Erythroblast (primary cell): ENCODE measurements at regions not wholly inside any gene's neighbourhood (a gene's known extent, or its start where the extent isn't known, plus 50 kb on each side); places are given as distances from the start of the nearest gene placed in this dataset.
"Not testable (repeated sequence)": the region's sequence is repeated elsewhere in the genome, so short reads cannot be mapped to it uniquely, and the experiment has no call there.

ENCODE experiments used
- DNase-seq, 2 experiments: peaks; one replicate each; lab custom pipeline; 2025; lab: John Stamatoyannopoulos, UW
- GATA1 ChIP-seq: IDR thresholded peaks from 2 replicates; pipeline ENCODE4 v1.6.1; 2011; ENCODE audit warnings: low read depth, mild to moderate bottlenecking, control low read depth, low read length, moderate library complexity
- POLR2A ChIP-seq: IDR thresholded peaks from 2 replicates; pipeline ENCODE4 v1.6.1; 2011; ENCODE audit warnings: mild to moderate bottlenecking, low read length

DNA sequence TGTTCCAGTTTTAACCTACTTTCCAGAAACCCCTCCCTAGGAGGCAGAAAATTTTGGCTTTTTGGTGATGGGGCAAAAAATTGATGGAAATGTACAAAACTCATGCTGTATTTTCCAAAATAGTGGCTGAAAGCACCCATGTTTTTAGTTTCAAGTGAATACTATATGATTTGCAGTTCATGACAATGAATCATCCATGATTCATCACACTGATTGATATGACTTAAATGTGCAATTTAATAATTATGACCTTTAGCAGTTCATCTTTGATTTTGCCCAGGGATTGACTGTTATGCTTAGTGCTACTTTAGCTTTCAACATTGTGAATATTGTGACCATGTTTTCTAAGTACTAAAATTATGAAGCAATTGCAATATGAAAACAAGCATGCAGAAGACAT is 478.7 kb downstream of the HTR1B start:
- DNase-seq, result no peak
- no peak for TF ChIP-seq POLR2A
- TF ChIP-seq GATA1, result no peak

DNA sequence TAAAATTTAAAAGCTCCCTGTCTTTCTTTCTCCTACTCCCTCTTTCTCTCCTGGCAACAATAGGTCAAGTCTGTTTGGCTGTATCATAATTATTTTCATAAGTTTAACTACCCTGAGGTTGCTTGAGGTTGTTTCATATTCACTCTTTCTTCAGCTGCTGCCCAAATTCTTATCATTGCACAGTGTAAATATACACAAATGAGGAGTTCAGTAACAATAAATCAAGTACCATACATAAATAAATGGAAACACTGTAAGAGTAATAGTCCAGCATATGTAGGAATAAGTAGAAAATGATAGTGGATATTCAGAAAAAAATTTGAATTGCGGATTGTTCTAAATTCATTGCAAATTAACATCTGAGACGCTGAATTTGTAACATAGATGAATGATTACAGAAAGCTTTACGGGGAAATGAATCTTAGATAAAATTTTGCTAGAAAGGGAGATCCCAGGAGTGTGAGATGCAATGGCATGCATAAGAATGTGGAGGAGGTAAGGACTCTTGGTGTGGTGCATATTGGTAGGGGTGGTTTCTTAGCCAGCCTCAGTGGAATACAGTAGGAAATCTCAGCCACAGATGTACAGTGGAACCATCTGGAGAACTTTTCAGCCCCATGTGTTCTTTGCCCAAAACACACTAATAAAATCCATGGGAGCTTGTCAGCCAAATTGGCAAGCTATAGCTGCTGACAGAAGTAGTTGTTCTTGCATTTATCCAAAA is 480.7 kb downstream of the HTR1B start:
- TF ChIP-seq POLR2A (no peak), GATA1 (no peak)
- DNase-seq, result no peak

DNA sequence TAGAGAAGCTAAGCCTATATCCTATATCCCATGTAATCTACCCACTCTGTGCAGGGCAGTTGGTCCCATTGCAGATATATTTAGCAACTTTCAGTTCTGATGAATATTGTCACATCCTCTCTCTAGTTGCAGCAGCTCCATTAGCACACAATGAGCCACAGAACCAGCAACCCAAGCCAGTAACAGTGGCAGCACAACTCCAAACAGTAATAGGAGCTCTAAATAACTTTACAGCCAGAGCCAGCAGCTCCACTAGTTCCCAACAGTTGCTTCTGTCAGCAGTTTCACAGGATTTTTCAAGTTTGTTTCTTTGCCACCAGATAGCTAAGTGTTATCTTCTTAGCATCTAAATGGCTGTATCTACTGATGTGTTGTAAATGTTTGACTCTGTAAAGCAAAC is 490.8 kb downstream of the HTR1B start:
- TF ChIP-seq GATA1, result no peak
- TF ChIP-seq POLR2A, result no peak
- DNase-seq, result no peak

DNA sequence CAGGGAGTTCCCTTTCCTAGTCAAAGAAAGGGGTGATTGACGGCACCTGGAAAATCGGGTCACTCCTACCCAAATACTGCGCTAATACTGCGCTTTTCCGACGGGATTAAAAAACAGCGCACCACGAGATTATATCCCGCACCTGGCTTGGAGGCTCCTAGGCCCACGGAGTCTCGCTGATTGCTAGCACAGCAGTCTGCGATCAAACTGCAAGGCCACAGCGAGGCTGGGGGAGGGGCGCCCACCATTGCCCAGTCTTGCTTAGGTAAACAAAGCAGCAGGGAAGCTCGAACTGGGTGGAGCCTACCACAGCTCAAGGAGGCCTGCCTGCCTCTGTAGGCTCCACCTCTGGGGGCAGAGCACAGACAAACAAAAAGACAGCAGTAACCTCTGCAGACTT is 504.1 kb downstream of the HTR1B start:
- DNase-seq, result not testable (repeated sequence)

DNA sequence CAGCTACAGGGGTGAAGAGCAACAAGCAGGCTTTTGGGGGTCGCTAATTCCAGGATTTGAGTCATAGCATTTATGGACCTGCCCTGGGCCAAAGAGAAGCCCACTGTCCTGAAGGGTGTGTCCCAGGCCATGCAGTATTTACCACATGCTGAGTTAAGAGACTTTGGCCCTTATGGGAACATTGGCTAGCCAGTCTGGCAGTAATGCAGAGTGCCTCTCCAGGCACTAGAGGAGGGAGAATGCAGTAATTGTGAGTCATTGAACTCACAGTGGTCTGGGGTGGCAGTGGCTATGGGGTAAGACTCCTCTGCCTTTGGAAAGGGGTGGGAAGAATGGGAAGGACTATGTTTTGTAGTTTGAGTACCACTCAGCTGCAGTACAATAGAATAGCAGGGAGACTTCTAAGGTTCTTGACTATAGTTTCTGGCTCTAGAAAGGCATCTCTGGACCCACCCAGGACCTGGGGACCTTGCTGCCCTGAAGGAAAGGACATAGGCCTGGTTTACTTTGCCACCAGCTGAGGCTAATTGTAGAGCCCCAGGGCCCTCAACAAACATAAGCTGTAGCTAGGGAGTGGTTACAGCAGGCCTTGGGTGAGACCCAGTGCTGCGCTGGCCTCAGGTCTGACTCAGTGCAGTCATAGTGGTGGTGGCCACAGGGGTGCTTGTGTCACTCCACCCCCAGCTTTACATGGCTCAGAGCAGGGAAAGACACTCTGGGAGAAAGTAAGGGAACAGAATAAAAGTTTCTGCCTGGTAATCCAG is 520.9 kb downstream of the HTR1B start:
- no peak for TF ChIP-seq GATA1
- no peak for TF ChIP-seq POLR2A
- DNase-seq, result no peak

DNA sequence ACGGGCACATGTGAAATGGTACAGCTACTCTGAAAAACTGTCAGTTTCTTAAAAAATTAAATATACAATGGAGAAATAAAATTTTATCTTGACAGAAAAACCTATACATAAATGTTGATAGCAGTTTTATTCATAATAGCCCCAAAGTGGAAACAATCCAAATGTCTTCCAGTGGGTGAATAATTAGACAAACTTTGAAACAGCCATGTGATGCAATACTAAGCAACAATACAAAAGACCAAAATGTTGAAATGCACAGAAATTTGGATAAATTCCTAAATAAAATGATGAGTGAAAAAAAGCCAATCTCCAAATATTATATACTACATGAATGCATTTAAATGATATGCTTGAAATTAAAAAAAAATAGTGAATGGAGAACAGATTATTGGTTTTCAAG is 523.1 kb downstream of the HTR1B start:
- no peak for DNase-seq
- TF ChIP-seq GATA1 (no peak), POLR2A (no peak)

DNA sequence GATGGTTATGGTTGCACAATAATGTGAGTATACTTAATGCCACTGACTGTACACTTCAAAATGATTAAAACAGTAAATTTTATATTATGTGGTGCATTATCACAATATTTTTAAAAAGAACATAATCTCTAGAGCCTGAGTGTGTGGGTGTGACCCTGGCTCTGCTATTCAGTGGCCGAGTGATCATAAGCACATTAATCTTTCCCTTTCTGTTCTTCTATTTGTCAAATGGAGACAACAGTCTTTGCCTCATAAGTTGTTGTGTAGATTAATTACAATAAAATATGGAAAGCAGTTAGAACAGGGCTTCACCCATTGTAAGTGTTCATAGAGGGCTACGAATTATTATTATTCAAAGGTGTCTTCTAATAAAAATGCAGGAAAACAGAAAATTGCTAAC is 548.6 kb downstream of the HTR1B start:
- no peak for DNase-seq
- TF ChIP-seq POLR2A (no peak), GATA1 (no peak)

DNA sequence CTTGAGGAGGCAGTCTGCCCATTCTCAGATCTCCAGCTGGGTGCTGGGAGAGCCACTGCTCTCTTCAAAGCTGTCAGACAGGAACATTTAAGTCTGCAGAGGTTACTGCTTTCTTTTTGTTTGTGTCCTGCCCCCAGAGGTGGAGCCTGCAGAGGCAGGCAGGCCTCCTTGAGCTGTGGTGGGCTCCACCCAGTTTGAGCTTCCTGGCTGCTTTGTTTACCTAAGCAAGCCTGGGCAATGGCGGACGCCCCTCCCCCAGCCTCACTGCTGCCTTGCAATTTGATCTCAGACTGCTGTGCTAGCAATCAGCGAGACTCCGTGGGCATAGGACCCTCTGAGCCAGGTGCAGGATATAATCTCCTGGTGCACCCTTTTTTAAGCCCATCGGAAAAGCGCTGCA is 557.8 kb downstream of the HTR1B start:
- not testable (repeated sequence) for DNase-seq

DNA sequence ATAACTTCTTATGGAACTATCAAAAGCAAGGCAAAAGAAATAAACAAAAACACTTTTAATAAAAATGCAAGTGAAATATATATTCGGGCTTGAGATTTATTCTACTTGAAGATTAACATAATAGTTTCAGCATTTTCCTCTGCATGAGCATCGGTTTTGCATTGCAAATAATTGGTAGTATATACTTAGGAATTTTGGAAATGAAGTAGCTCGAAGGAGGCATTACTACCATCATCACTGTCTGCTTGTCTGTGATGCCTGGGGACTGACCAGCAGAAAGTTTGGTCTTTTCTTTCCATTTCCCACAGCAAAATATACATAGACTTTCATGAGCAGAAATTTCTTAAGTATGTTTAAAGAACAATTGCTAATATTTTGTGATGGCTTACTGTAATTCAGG is 570.7 kb downstream of the HTR1B start:
- TF ChIP-seq GATA1 (no peak), POLR2A (no peak)
- DNase-seq, result no peak

DNA sequence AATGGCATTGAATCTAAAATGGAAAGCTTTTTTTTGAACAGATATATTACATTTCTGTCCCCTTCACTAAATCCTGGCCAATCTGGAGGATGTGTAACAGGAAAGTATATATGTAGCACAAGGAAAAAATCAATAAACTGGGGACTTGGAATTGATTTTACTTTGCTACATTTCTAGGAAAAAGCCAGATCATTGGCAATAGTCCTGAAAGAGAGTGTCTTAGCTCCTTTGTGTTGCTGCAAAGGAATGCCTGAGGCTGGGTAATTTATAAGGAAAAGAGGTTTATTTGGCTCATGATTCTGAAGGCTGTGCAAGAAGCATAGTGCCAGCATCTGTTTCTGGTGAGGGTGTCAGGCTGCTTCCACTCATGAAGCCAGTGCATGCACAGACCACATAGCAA is 574.9 kb downstream of the HTR1B start:
- TF ChIP-seq GATA1 (no peak), POLR2A (no peak)
- no peak for DNase-seq

DNA sequence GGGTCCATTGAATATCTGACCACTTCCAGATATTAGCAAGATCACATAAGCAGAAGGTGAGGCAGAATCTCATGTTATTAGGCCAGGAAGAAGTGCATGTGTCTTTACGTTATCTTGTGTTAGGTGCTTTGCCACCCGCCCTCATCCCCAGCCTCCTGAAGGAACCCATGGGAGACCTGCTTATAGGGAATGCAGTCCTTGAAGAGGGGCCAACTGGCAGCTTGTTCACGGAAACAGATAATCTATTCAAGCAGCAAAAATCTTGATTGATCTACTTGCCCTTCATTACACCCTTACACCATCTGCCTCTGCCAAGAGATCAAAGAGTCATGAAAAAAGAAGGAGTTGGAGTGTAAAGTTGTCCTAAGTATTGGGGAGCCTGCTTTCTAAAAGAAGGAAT is 576.4 kb downstream of the HTR1B start:
- TF ChIP-seq POLR2A (no peak), GATA1 (no peak)
- DNase-seq, result no peak

DNA sequence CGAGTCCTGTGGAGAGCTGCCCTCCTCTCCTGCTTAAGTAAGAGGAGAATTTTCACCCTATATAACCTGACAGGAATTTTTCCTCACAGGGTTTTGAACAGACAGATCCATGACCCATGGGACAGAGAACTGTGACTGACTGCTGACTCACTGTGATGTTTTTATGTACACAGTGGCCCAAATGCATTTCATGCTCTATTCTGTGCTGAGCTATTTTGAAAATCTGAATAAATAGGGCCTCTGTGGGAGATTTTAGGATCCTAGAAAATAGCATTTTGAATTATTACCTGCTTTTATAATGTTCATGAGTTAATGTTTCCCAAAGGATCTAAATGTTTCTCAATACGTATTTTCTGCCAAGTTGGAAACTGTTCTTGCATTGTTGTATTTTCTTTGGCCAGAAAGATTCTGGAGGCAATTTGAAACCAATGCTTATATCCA is 577.4 kb downstream of the HTR1B start:
- no peak for TF ChIP-seq GATA1
- no peak for TF ChIP-seq POLR2A
- DNase-seq, result no peak

DNA sequence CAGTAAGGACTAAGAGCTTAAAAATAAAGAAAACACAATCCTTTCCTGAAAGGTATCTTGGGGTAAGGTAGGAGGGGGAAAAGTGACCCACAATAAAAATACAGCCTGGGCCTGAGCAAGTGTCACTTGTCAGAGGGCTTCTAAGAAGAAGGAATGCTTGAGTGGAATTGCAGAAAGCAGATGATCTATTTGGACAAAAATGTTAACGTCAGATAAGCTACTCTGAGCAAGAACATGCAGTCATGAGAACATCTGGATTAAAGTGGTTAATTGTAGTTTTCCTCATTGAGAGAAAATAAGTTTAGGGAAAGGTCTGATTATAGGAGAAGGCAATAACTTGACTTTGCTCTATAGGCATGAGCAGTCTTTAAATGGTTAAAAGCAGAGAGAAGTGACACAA is 581.9 kb downstream of the HTR1B start:
- no peak for TF ChIP-seq POLR2A
- no peak for TF ChIP-seq GATA1
- no peak for DNase-seq

DNA sequence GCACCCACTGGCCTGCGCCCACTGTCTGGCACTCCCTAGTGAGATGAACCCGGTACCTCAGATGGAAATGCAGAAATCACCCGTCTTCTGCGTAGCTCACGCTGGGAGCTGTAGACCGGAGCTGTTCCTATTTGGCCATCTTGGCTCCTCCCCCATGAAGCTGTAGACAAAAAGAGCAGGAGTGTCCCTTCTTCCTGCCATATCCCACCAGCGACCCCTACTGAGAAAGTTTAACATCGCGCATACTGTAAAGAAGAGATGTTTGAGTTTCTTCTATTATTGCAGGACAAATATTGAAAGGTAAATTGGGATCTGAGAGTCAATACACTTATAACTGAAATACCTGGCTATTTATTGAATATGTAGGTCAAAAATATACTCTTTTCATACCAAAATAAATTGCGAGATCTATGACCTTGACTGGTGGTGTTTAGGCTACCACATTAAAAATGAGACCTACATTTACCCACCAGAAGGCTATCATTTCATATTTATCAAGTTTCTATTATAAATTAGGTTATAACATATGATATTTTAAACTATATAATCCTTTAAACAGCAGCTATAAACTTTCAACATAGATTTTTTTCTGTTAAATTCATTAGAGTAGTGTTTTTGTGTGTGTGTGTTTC is 586.3 kb downstream of the HTR1B start:
- DNase-seq, result peak in 1 of 2 experiments; percentile 1
- no peak for TF ChIP-seq GATA1
- TF ChIP-seq POLR2A, result no peak

DNA sequence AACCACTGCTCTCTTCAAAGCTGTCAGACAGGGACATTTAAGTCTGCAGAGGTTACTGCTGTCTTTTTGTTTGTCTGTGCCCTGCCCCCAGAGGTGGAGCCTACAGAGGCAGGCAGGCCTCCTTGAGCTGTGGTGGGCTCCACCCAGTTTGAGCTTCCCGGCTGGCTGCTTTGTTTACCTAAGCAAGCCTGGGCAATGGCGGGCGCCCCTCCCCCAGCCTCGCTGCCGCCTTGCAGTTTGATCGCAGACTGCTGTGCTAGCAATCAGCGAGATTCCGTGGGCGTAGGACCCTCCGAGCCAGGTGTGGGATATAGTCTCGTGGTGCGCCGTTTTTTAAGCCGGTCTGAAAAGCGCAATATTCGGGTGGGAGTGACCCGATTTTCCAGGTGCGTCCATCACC is 586.9 kb downstream of the HTR1B start:
- DNase-seq, result not testable (repeated sequence)
